Breast epithelium (tissue), 4 donors: ENCODE measurements at regions not wholly inside any gene's neighbourhood (a gene's known extent, or its start where the extent isn't known, plus 50 kb on each side); places are given as distances from the start of the nearest gene placed in this dataset.

ENCODE experiments used
- DNase-seq, 2 donors: peaks; one replicate each; pipeline ENCODE4 v3.0.0-alpha.2; 2019; ENCODE audit warnings: low spot score in 2 of 2
- H3K27ac ChIP-seq, 2 donors: fragments of 200-600 bp; sonication (generic) in 1 of 2; one replicate each; pipeline ENCODE4 v1.5.1; 2016 to 2019; ENCODE audit warnings: mild to moderate bottlenecking in 1 of 2
- H3K27me3 ChIP-seq, 2 donors: fragments of 200-600 bp; sonication (generic) in 1 of 2; one replicate each; pipeline versions ENCODE4 v1.5.1 to v1.6.0; 2017 to 2019; ENCODE audit warnings: control low read depth in 1 of 2, mild to moderate bottlenecking in 1 of 2
- H3K36me3 ChIP-seq: fragments of 200-600 bp; one replicate; pipeline ENCODE4 v1.5.1; 2019
- H3K4me1 ChIP-seq, 2 donors: fragments of 200-600 bp; sonication (generic); one replicate each; pipeline ENCODE4 v1.5.1; 2016 to 2019; ENCODE audit warnings: control low read depth in 1 of 2
- H3K4me3 ChIP-seq, 3 donors: fragments of 200-600 bp; sonication (generic); 1 replicate in 2 of 3; 2 replicates in 1 of 3; pipeline ENCODE4 v1.5.1; 2016 to 2019; ENCODE audit warnings: mild to moderate bottlenecking in 3 of 3, moderate library complexity in 2 of 3
- H3K9me3 ChIP-seq, 2 donors: fragments of 200-600 bp; sonication (generic) in 1 of 2; one replicate each; pipeline ENCODE4 v1.5.1; 2016 to 2019; ENCODE audit warnings: control low read depth in 1 of 2
- POLR2A ChIP-seq: fragments of 450-650 bp; IDR thresholded peaks from one replicate; pipeline ENCODE4 v1.6.1; 2016; ENCODE audit warnings: antibody characterized with exemption, mild to moderate bottlenecking, moderate library complexity
- POLR2AphosphoS5 ChIP-seq, 3 donors: sonication (generic); formaldehyde crosslinking; IDR thresholded peaks; one replicate each; pipeline ENCODE4 v1.6.1; 2017; ENCODE audit warnings: antibody characterized with exemption in 3 of 3
- intact Hi-C: fragments of 100-400 bp; cut with DNase I; formaldehyde crosslinking; loops from one replicate; pipeline ENCODE4 v1.15.1; 2023; ENCODE audit warnings: low total_unique reads
- TF ChIP-seq, protein P1 (sequence below), 3 donors: fragments of 450-650 bp; IDR thresholded peaks; one replicate each; pipeline ENCODE4 v1.5.1; 2016 to 2017; ENCODE audit warnings: antibody characterized with exemption in 3 of 3, mild to moderate bottlenecking in 3 of 3, moderate library complexity in 3 of 3

- no peaks in the 10 kb centered on the region for H3K4me1 ChIP-seq
- H3K27me3 ChIP-seq = no peaks in the 10 kb centered on the region
- no peak overlapping the region for H3K27ac ChIP-seq
- intact Hi-C loops = no loop called here
- H3K4me3 ChIP-seq = no peak overlapping the region
- TF ChIP-seq POLR2AphosphoS5 (IDR thresholded peaks at IDR 0.05) (no peak), POLR2A (no peak)
- TF ChIP-seq, protein P1, sequence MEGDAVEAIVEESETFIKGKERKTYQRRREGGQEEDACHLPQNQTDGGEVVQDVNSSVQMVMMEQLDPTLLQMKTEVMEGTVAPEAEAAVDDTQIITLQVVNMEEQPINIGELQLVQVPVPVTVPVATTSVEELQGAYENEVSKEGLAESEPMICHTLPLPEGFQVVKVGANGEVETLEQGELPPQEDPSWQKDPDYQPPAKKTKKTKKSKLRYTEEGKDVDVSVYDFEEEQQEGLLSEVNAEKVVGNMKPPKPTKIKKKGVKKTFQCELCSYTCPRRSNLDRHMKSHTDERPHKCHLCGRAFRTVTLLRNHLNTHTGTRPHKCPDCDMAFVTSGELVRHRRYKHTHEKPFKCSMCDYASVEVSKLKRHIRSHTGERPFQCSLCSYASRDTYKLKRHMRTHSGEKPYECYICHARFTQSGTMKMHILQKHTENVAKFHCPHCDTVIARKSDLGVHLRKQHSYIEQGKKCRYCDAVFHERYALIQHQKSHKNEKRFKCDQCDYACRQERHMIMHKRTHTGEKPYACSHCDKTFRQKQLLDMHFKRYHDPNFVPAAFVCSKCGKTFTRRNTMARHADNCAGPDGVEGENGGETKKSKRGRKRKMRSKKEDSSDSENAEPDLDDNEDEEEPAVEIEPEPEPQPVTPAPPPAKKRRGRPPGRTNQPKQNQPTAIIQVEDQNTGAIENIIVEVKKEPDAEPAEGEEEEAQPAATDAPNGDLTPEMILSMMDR (IDR thresholded peaks at IDR 0.05) = no peak
- peaks cover 13 to 14% of the 10 kb centered on the region in 2 donors for H3K9me3 ChIP-seq
- H3K36me3 ChIP-seq = no peaks in the 10 kb centered on the region
- DNase-seq = no peak
Measured at GRCh38 chr5:42930934-42931333, 109.2 kb downstream of the ANXA2R start.

GRCh38 chr5:42929871-42930270, 110.2 kb downstream of the ANXA2R start:
- no peak overlapping the region for H3K4me3 ChIP-seq
- DNase-seq = no peak
- intact Hi-C loops = no loop called here
- H3K9me3 ChIP-seq = peaks cover 13 to 14% of the 10 kb centered on the region in 2 donors
- no peaks in the 10 kb centered on the region for H3K36me3 ChIP-seq
- H3K4me1 ChIP-seq = no peaks in the 10 kb centered on the region
- no peak overlapping the region for H3K27ac ChIP-seq
- H3K27me3 ChIP-seq = no peaks in the 10 kb centered on the region
- TF ChIP-seq, protein P1 (IDR thresholded peaks at IDR 0.05) = no peak
- TF ChIP-seq POLR2AphosphoS5 (IDR thresholded peaks at IDR 0.05) = no peak
- TF ChIP-seq POLR2A = no peak

DNA sequence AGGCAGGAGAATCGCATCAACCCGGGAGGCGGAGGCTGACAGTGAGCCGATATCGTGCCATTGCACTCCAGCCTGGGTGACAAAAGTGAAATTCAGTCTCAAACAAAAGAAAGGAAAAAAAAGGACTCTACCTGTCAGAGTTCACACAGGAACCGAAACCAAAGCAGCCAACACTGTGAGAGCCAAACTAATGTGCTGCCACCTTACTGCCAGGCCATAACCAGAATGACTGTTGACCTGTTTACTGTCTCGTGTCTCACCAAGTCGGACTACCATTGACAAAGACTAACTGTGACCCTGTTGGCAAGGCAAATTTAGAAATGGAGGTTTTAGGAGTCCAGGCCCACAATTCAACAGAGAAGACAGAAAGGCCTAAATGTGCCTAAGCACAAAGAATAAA, 112.4 kb downstream of the ANXA2R start:
- Histone ChIP-seq H3K27ac (no peak overlapping the region), H3K36me3 (no peaks in the 10 kb centered on the region), H3K9me3 (peaks cover 13 to 19% of the 10 kb centered on the region in 2 donors), H3K27me3 (no peaks in the 10 kb centered on the region), H3K4me1 (no peaks in the 10 kb centered on the region), H3K4me3 (no peak overlapping the region)
- TF ChIP-seq, protein P1 (IDR thresholded peaks at IDR 0.05) = no peak
- TF ChIP-seq POLR2AphosphoS5 (IDR thresholded peaks at IDR 0.05) = no peak
- TF ChIP-seq POLR2A = no peak
- DNase-seq = no peak
- intact Hi-C loops = no loop called here

GRCh38 chr5:42924686-42925085, 113.0 kb upstream of the SELENOP start:
- Histone ChIP-seq H3K36me3 (no peaks in the 10 kb centered on the region), H3K27me3 (no peaks in the 10 kb centered on the region), H3K4me1 (no peaks in the 10 kb centered on the region), H3K4me3 (no peak overlapping the region), H3K27ac (no peak overlapping the region), H3K9me3 (peaks cover 0 to 5% of the 10 kb centered on the region in 2 donors)
- TF ChIP-seq, protein P1 (IDR thresholded peaks at IDR 0.05) = no peak
- TF ChIP-seq POLR2A (no peak), POLR2AphosphoS5 (IDR thresholded peaks at IDR 0.05) (no peak)
- intact Hi-C loops = no loop called here
- DNase-seq = no peak

DNA sequence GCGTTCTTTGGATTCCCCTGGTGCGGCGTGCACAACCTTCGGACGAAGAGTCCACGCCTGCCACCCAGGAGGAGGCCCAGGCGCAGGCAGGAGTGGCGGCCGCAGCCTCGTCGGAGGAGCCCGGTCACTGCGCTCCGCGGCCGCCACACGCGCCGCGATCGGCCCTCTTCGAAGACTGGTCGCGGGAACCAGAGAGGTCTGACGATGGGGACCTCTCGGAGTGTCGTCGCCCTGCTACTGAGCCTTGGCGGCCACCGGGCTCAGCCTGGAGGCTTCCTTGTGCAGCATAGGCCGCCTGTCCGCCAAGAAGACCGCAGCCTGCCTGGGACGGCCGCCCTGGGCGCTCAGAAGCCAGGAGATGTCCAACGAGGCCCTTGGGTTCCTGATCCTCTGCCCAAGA, 112.5 kb upstream of the SELENOP start:
- no peaks in the 10 kb centered on the region for H3K36me3 ChIP-seq
- H3K27me3 ChIP-seq = no peaks in the 10 kb centered on the region
- H3K9me3 ChIP-seq = peaks cover 0 to 5% of the 10 kb centered on the region in 2 donors
- no peak overlapping the region for H3K4me3 ChIP-seq
- H3K27ac ChIP-seq = no peak overlapping the region
- DNase-seq = no peak
- TF ChIP-seq POLR2AphosphoS5 (IDR thresholded peaks at IDR 0.05) (no peak), POLR2A (no peak)
- TF ChIP-seq, protein P1 (IDR thresholded peaks at IDR 0.05) = no peak
- no peaks in the 10 kb centered on the region for H3K4me1 ChIP-seq
- intact Hi-C loops = no loop called here
